ENCODE measurements at regions not wholly inside any gene's neighbourhood (a gene's known extent, or its start where the extent isn't known, plus 50 kb on each side); places are given as distances from the start of the nearest gene placed in this dataset.

GRCh38 chr10:65710306-65710705 lies 1215.5 kb upstream of the LRRTM3 start:
- no peak overlapping the region for H2AFZ ChIP-seq
- H3F3A ChIP-seq (replicated peaks; ENCODE audit: low read depth): no peaks in the 10 kb centered on the region
- Mint-ChIP-seq H3K36me3 (ENCODE audit: low read depth) (no peaks in the 10 kb centered on the region), H3K4me3 (no peak overlapping the region), H3K27ac (no peak overlapping the region), H3K9me3 (no peaks in the 10 kb centered on the region), H3K4me1 (no peaks in the 10 kb centered on the region), H3K27me3 (ENCODE audit: insufficient read depth, low read depth, poor library complexity) (no peaks in the 10 kb centered on the region)
- no peaks in the 10 kb centered on the region for H3K36me3 ChIP-seq (ENCODE audit: insufficient read depth)
- no peak for TF ChIP-seq ZNF462 (CRISPR knock-in tag; IDR thresholded peaks at IDR 0.05)
- no peak for TF ChIP-seq EZH2 (IDR thresholded peaks at IDR 0.05; ENCODE audit: low read depth, unreplicated experiment)
- no peak for TF ChIP-seq CREB1 (CRISPR knock-in tag; IDR thresholded peaks at IDR 0.05; ENCODE audit: low read depth)
- TF ChIP-seq STAT1 (IDR thresholded peaks at IDR 0.05; ENCODE audit: unreplicated experiment): no peak
- no peak for TF ChIP-seq POLR2AphosphoS5 (IDR thresholded peaks at IDR 0.05; ENCODE audit: low read depth)
- TF ChIP-seq ZNF114 (CRISPR knock-in tag; IDR thresholded peaks at IDR 0.05): no peak
- TF ChIP-seq NANOG (IDR thresholded peaks at IDR 0.05; ENCODE audit: borderline replicate concordance): no peak
- TF ChIP-seq ZNF331 (CRISPR knock-in tag; IDR thresholded peaks at IDR 0.05; ENCODE audit: low read depth): no peak
- TF ChIP-seq JUNB (IDR thresholded peaks at IDR 0.05; ENCODE audit: unreplicated experiment): no peak
- no peak for TF ChIP-seq ETS1 (IDR thresholded peaks at IDR 0.05)
- no peak overlapping the region for H3K4me2 ChIP-seq
- DNase-seq (ENCODE audit: low spot score) (no peak), ATAC-seq (no peak)
- no peaks in the 10 kb centered on the region for H4K20me1 ChIP-seq (replicated peaks; ENCODE audit: insufficient read depth)
- no peak overlapping the region for H3K4me3 ChIP-seq
- H3K27me3 ChIP-seq (ENCODE audit: insufficient read depth): no peaks in the 10 kb centered on the region
- H3K79me2 ChIP-seq (replicated peaks; ENCODE audit: insufficient read depth): no peaks in the 10 kb centered on the region
- no peaks in the 10 kb centered on the region for H3K9me2 ChIP-seq (ENCODE audit: insufficient read depth)
- H3K27ac ChIP-seq (ENCODE audit: low read depth): no peak overlapping the region
- no peaks in the 10 kb centered on the region for H3K4me1 ChIP-seq (ENCODE audit: insufficient read depth)
